ENCODE measurements at regions not wholly inside any gene's neighbourhood (a gene's known extent, or its start where the extent isn't known, plus 50 kb on each side); places are given as distances from the start of the nearest gene placed in this dataset.

GRCh38 chr3:178255315-178255714, 280.9 kb upstream of the KCNMB2 start:
- no peaks in the 10 kb centered on the region for H3K4me1 ChIP-seq (ENCODE audit: insufficient read depth, low read length)
- no peaks in the 10 kb centered on the region for H3K27me3 ChIP-seq (ENCODE audit: insufficient read depth, low read length)
- H3K9me3 ChIP-seq (ENCODE audit: insufficient read depth, low read depth, low read length), result no peaks in the 10 kb centered on the region
- WGBS, result 96% methylated on average over 2 of the region's 2 CpGs
- no peak overlapping the region for H3K9ac ChIP-seq (ENCODE audit: low read depth, low read length)
- H3K36me3 ChIP-seq (ENCODE audit: insufficient read depth, low read length), result no peaks in the 10 kb centered on the region
- H3K27ac ChIP-seq (ENCODE audit: low read depth, low read length), result no peak overlapping the region
- no peak overlapping the region for H3K4me3 ChIP-seq (ENCODE audit: low read length)

DNA sequence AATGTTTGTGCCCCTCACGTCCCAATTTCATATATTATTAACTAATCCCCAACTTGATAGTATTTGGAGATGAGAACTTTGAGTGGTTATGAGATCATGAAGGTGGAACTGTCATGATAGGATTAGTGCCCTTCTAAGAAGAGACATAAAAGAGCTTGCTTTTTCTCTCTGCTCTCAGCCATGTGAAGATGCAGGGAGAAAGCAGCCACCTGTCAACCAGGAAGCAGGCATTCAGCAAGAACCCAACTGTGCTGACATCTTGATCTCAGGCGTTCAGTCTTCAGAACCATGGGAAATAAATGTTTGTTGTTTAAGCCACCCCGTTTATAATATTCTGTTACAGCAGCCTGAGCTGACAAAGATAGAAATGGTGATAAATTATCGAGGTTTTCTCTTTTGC, 278.7 kb upstream of the KCNMB2 start:
- Histone ChIP-seq H3K4me1 (ENCODE audit: insufficient read depth, low read length) (no peaks in the 10 kb centered on the region), H3K36me3 (ENCODE audit: insufficient read depth, low read length) (no peaks in the 10 kb centered on the region), H3K27ac (ENCODE audit: low read depth, low read length) (no peak overlapping the region), H3K4me3 (ENCODE audit: low read length) (no peak overlapping the region), H3K27me3 (ENCODE audit: insufficient read depth, low read length) (no peaks in the 10 kb centered on the region), H3K9me3 (ENCODE audit: insufficient read depth, low read depth, low read length) (no peaks in the 10 kb centered on the region), H3K9ac (ENCODE audit: low read depth, low read length) (no peak overlapping the region)
- 90% methylated on average over 3 of the region's 4 CpGs for WGBS

- Histone ChIP-seq H3K9me3 (ENCODE audit: insufficient read depth, low read depth, low read length) (no peaks in the 10 kb centered on the region), H3K4me1 (ENCODE audit: insufficient read depth, low read length) (no peaks in the 10 kb centered on the region), H3K9ac (ENCODE audit: low read depth, low read length) (no peak overlapping the region), H3K27me3 (ENCODE audit: insufficient read depth, low read length) (no peaks in the 10 kb centered on the region), H3K27ac (ENCODE audit: low read depth, low read length) (no peak overlapping the region), H3K36me3 (ENCODE audit: insufficient read depth, low read length) (no peaks in the 10 kb centered on the region), H3K4me3 (ENCODE audit: low read length) (no peak overlapping the region)
- WGBS, result 100% methylated on average over 1 of the region's 1 CpG
These were observed 278.1 kb upstream of the KCNMB2 start for GRCh38 chr3:178258121-178258520.

DNA sequence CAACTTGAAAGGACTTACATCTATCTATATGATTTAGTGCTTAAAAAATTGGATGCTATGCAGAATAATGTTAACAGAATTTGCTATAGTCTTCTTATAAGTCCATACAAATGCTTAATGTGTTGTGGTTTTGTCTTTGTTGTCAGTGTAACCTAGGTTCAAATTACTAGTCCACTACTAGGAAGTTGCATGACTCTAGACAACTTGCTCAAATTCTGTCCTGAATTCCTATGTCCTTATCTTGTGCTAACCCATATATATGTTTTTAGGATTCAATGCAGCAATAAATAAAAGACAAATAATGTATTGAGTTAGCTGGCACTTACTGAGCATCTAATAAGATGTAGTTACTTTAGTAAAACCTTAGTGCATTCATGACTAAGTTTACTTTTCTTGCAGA, 276.5 kb upstream of the KCNMB2 start:
- Histone ChIP-seq H3K9ac (ENCODE audit: low read depth, low read length) (no peak overlapping the region), H3K4me3 (ENCODE audit: low read length) (no peak overlapping the region), H3K4me1 (ENCODE audit: insufficient read depth, low read length) (no peaks in the 10 kb centered on the region), H3K27ac (ENCODE audit: low read depth, low read length) (no peak overlapping the region), H3K36me3 (ENCODE audit: insufficient read depth, low read length) (no peaks in the 10 kb centered on the region), H3K9me3 (ENCODE audit: insufficient read depth, low read depth, low read length) (no peaks in the 10 kb centered on the region), H3K27me3 (ENCODE audit: insufficient read depth, low read length) (no peaks in the 10 kb centered on the region)

- Histone ChIP-seq H3K9me3 (ENCODE audit: insufficient read depth, low read depth, low read length) (no peaks in the 10 kb centered on the region), H3K4me3 (ENCODE audit: low read length) (no peak overlapping the region), H3K36me3 (ENCODE audit: insufficient read depth, low read length) (no peaks in the 10 kb centered on the region), H3K9ac (ENCODE audit: low read depth, low read length) (no peak overlapping the region), H3K27ac (ENCODE audit: low read depth, low read length) (no peak overlapping the region), H3K4me1 (ENCODE audit: insufficient read depth, low read length) (no peaks in the 10 kb centered on the region), H3K27me3 (ENCODE audit: insufficient read depth, low read length) (no peaks in the 10 kb centered on the region)
- 86% methylated on average over 4 of the region's 4 CpGs for WGBS
These were observed 275.2 kb upstream of the KCNMB2 start for GRCh38 chr3:178260887-178261565.

GRCh38 chr3:178263236-178263916, 272.9 kb upstream of the KCNMB2 start:
- no peaks in the 10 kb centered on the region for H3K4me1 ChIP-seq (ENCODE audit: insufficient read depth, low read length)
- WGBS, result 98% methylated on average over 2 of the region's 2 CpGs
- H3K27me3 ChIP-seq (ENCODE audit: insufficient read depth, low read length), result no peaks in the 10 kb centered on the region

GRCh38 chr3:178267158-178267844, 268.9 kb upstream of the KCNMB2 start:
- no peak overlapping the region for H3K4me3 ChIP-seq (ENCODE audit: low read length)
- H3K9ac ChIP-seq (ENCODE audit: low read depth, low read length), result no peak overlapping the region
- WGBS, result 73% methylated on average over 1 of the region's 1 CpG
- no peaks in the 10 kb centered on the region for H3K27me3 ChIP-seq (ENCODE audit: insufficient read depth, low read length)
- no peaks in the 10 kb centered on the region for H3K9me3 ChIP-seq (ENCODE audit: insufficient read depth, low read depth, low read length)
- no peak overlapping the region for H3K27ac ChIP-seq (ENCODE audit: low read depth, low read length)
- no peaks in the 10 kb centered on the region for H3K36me3 ChIP-seq (ENCODE audit: insufficient read depth, low read length)
- H3K4me1 ChIP-seq (ENCODE audit: insufficient read depth, low read length), result no peaks in the 10 kb centered on the region

More at GRCh38 chr3:178263236-178263916, 272.9 kb upstream of the KCNMB2 start:
- Histone ChIP-seq H3K9me3 (ENCODE audit: insufficient read depth, low read depth, low read length) (no peaks in the 10 kb centered on the region), H3K27ac (ENCODE audit: low read depth, low read length) (no peak overlapping the region), H3K4me3 (ENCODE audit: low read length) (no peak overlapping the region), H3K9ac (ENCODE audit: low read depth, low read length) (no peak overlapping the region), H3K36me3 (ENCODE audit: insufficient read depth, low read length) (no peaks in the 10 kb centered on the region)

- H3K27ac ChIP-seq (ENCODE audit: low read depth, low read length), result no peak overlapping the region
- H3K9ac ChIP-seq (ENCODE audit: low read depth, low read length), result no peak overlapping the region
- H3K27me3 ChIP-seq (ENCODE audit: insufficient read depth, low read length), result no peaks in the 10 kb centered on the region
- H3K4me1 ChIP-seq (ENCODE audit: insufficient read depth, low read length), result no peaks in the 10 kb centered on the region
- H3K4me3 ChIP-seq (ENCODE audit: low read length), result no peak overlapping the region
- H3K9me3 ChIP-seq (ENCODE audit: insufficient read depth, low read depth, low read length), result no peaks in the 10 kb centered on the region
- no peaks in the 10 kb centered on the region for H3K36me3 ChIP-seq (ENCODE audit: insufficient read depth, low read length)
- 95% methylated on average over 4 of the region's 4 CpGs for WGBS
These were observed 265.4 kb upstream of the KCNMB2 start for GRCh38 chr3:178270838-178271237.

DNA sequence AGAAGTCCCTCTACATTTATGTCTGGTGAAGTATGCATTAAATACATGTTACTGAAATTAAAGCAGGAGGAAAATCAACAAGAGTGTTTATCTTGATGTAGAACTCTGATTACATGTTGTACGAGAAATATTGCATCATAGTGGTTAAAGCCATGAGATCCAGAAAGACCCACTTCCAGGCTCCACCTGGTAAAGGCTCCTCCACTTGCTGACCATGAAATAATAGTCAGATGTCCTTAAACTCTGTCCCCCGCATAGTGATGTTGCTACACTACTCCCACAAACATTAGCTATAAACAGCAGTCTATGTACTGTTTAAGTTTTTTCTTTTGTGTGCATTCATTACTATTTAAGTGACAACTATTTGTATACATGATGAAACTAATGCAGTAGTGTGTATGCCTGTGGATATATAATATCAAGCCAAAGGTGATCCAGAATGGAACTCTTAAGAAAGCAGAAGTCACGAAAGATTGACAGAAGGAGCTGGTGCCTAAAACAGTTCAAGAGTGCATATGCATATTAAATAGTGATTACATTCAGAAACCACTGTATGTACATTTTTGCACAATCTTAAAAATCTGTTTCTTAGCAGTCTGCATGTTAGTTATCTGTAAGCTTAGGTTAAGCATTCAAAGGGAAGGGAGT, 264.4 kb upstream of the KCNMB2 start:
- WGBS, result 89% methylated on average over 3 of the region's 3 CpGs
- Histone ChIP-seq H3K9me3 (ENCODE audit: insufficient read depth, low read depth, low read length) (no peaks in the 10 kb centered on the region), H3K9ac (ENCODE audit: low read depth, low read length) (no peak overlapping the region), H3K36me3 (ENCODE audit: insufficient read depth, low read length) (no peaks in the 10 kb centered on the region), H3K27ac (ENCODE audit: low read depth, low read length) (no peak overlapping the region), H3K4me3 (ENCODE audit: low read length) (no peak overlapping the region), H3K27me3 (ENCODE audit: insufficient read depth, low read length) (no peaks in the 10 kb centered on the region), H3K4me1 (ENCODE audit: insufficient read depth, low read length) (no peaks in the 10 kb centered on the region)

GRCh38 chr3:178272841-178273240, 263.4 kb upstream of the KCNMB2 start:
- no peak overlapping the region for H3K4me3 ChIP-seq (ENCODE audit: low read length)
- H3K9ac ChIP-seq (ENCODE audit: low read depth, low read length), result no peak overlapping the region
- H3K36me3 ChIP-seq (ENCODE audit: insufficient read depth, low read length), result no peaks in the 10 kb centered on the region
- WGBS, result 93% methylated on average over 3 of the region's 3 CpGs
- H3K27me3 ChIP-seq (ENCODE audit: insufficient read depth, low read length), result no peaks in the 10 kb centered on the region
- H3K27ac ChIP-seq (ENCODE audit: low read depth, low read length), result no peak overlapping the region
- no peaks in the 10 kb centered on the region for H3K4me1 ChIP-seq (ENCODE audit: insufficient read depth, low read length)
- no peaks in the 10 kb centered on the region for H3K9me3 ChIP-seq (ENCODE audit: insufficient read depth, low read depth, low read length)

GRCh38 chr3:178274711-178275110, 261.5 kb upstream of the KCNMB2 start:
- Histone ChIP-seq H3K4me3 (ENCODE audit: low read length) (no peak overlapping the region), H3K9ac (ENCODE audit: low read depth, low read length) (no peak overlapping the region), H3K9me3 (ENCODE audit: insufficient read depth, low read depth, low read length) (peaks cover 7% of the 10 kb centered on the region; the same call in 1 of the 2 replicates), H3K27me3 (ENCODE audit: insufficient read depth, low read length) (no peaks in the 10 kb centered on the region), H3K27ac (ENCODE audit: low read depth, low read length) (no peak overlapping the region), H3K4me1 (ENCODE audit: insufficient read depth, low read length) (no peaks in the 10 kb centered on the region), H3K36me3 (ENCODE audit: insufficient read depth, low read length) (no peaks in the 10 kb centered on the region)
- 96% methylated on average over 4 of the region's 4 CpGs for WGBS

All from HUES64 (cell line).